Neural progenitor cell (in vitro differentiated cells): ENCODE measurements at regions not wholly inside any gene's neighbourhood (a gene's known extent, or its start where the extent isn't known, plus 50 kb on each side); places are given as distances from the start of the nearest gene placed in this dataset.

Experiments
- DNase-seq: peaks from one replicate; pipeline ENCODE4 v3.0.0-alpha.2; 2016; ENCODE audit warnings: low spot score
- H2AFZ ChIP-seq: fragments of 200-600 bp; sonication (generic); replicated peaks from 2 replicates; pipeline ENCODE4 v1.6.1; 2016; ENCODE audit warnings: antibody characterized with exemption
- H3F3A ChIP-seq: fragments of 200-600 bp; sonication (generic); 2 replicates; pipeline ENCODE4 v1.6.1; 2016; ENCODE audit warnings: antibody characterized with exemption, low read depth
- H3K27ac ChIP-seq: fragments of 200-600 bp; sonication (generic); 2 replicates; pipeline ENCODE4 v1.5.1; 2016; ENCODE audit warnings: mild to moderate bottlenecking
- H3K27me3 ChIP-seq: fragments of 200-600 bp; sonication (generic); 2 replicates; pipeline ENCODE4 v1.6.1; 2016; ENCODE audit warnings: mild to moderate bottlenecking, moderate library complexity
- H3K36me3 ChIP-seq: fragments of 200-600 bp; sonication (generic); 2 replicates; pipeline ENCODE4 v1.5.1; 2016
- H3K4me1 ChIP-seq: fragments of 200-600 bp; sonication (generic); 2 replicates; pipeline ENCODE4 v1.6.1; 2016; ENCODE audit warnings: mixed run types
- H3K4me2 ChIP-seq: fragments of 200-600 bp; sonication (generic); 2 replicates; pipeline ENCODE4 v1.6.1; 2016
- H3K4me3 ChIP-seq: fragments of 200-600 bp; sonication (generic); 2 replicates; pipeline ENCODE4 v1.5.1; 2016
- H3K79me2 ChIP-seq: fragments of 200-600 bp; sonication (generic); 2 replicates; pipeline ENCODE4 v1.6.1; 2016; ENCODE audit warnings: low read depth
- H3K9ac ChIP-seq: fragments of 200-600 bp; sonication (generic); 2 replicates; pipeline ENCODE4 v1.6.1; 2016
- H3K9me3 ChIP-seq: fragments of 200-600 bp; sonication (generic); 2 replicates; pipeline ENCODE4 v1.5.1; 2016; ENCODE audit warnings: low read depth
- H4K20me1 ChIP-seq: fragments of 200-600 bp; sonication (generic); 2 replicates; pipeline ENCODE4 v1.6.1; 2016; ENCODE audit warnings: low read depth
- H3K27ac Mint-ChIP-seq: 3 replicates; pipeline ENCODE4 v1.8.0; 2021; ENCODE audit warnings: mixed read lengths
- H3K27me3 Mint-ChIP-seq: 2 replicates; pipeline ENCODE4 v1.8.0; 2022; ENCODE audit warnings: low read depth, mild to moderate bottlenecking, inconsistent platforms, moderate library complexity, mixed read lengths; ENCODE audit not compliant: insufficient read depth
- H3K36me3 Mint-ChIP-seq: 3 replicates; pipeline ENCODE4 v1.8.0; 2021; ENCODE audit warnings: mixed read lengths
- H3K4me1 Mint-ChIP-seq: 3 replicates; pipeline ENCODE4 v1.8.0; 2021; ENCODE audit warnings: mixed read lengths
- H3K4me3 Mint-ChIP-seq: 3 replicates; pipeline ENCODE4 v1.8.0; 2021; ENCODE audit warnings: mild to moderate bottlenecking, moderate library complexity, mixed read lengths
- H3K9me3 Mint-ChIP-seq: 3 replicates; pipeline ENCODE4 v1.8.0; 2020; ENCODE audit warnings: mixed read lengths
- CTCF ChIP-seq: fragments of 200-600 bp; sonication (generic); IDR thresholded peaks from 2 replicates; pipeline ENCODE4 v1.5.1; 2017; ENCODE audit warnings: antibody characterized with exemption, mild to moderate bottlenecking
- EZH2 ChIP-seq: fragments of 200-600 bp; sonication (generic); IDR thresholded peaks from 2 replicates; pipeline ENCODE4 v1.6.1; 2017; ENCODE audit warnings: antibody characterized with exemption, mild to moderate bottlenecking, moderate library complexity
- EZH2phosphoT487 ChIP-seq: fragments of 200-600 bp; sonication (generic); IDR thresholded peaks from 2 replicates; pipeline ENCODE4 v1.6.1; 2017; ENCODE audit warnings: antibody characterized with exemption

GRCh38 chr2:133680343-133681049 lies 112.2 kb upstream of the NCKAP5 start:
- Histone ChIP-seq H3K9me3 (no peaks in the 10 kb centered on the region), H3K79me2 (no peaks in the 10 kb centered on the region), H2AFZ (no peak overlapping the region), H3K27ac (no peak overlapping the region), H3K9ac (no peak overlapping the region), H3K4me1 (peaks cover 10% of the 10 kb centered on the region), H3K27me3 (no peaks in the 10 kb centered on the region), H3F3A (peaks cover 2% of the 10 kb centered on the region), H4K20me1 (no peaks in the 10 kb centered on the region), H3K4me2 (no peak overlapping the region), H3K36me3 (no peaks in the 10 kb centered on the region), H3K4me3 (no peak overlapping the region)
- no peaks in the 10 kb centered on the region for H3K9me3 Mint-ChIP-seq
- DNase-seq, result no peak
- no peak overlapping the region for H3K27ac Mint-ChIP-seq
- H3K4me3 Mint-ChIP-seq, result no peak overlapping the region
- no peaks in the 10 kb centered on the region for H3K36me3 Mint-ChIP-seq
- H3K4me1 Mint-ChIP-seq, result peaks cover 47% of the 10 kb centered on the region
- peaks cover 3% of the 10 kb centered on the region for H3K27me3 Mint-ChIP-seq
- TF ChIP-seq CTCF, result peak; percentile 12
- TF ChIP-seq EZH2, result no peak

- H3K4me2 ChIP-seq, result no peak overlapping the region
- Mint-ChIP-seq H3K27ac (peak overlapping the region; percentile 8), H3K4me1 (peaks cover 34% of the 10 kb centered on the region), H3K9me3 (no peaks in the 10 kb centered on the region), H3K36me3 (no peaks in the 10 kb centered on the region), H3K4me3 (no peak overlapping the region), H3K27me3 (peaks cover 3% of the 10 kb centered on the region)
- no peaks in the 10 kb centered on the region for H3F3A ChIP-seq
- H3K36me3 ChIP-seq, result no peaks in the 10 kb centered on the region
- peaks cover 6% of the 10 kb centered on the region for H3K4me1 ChIP-seq
- no peak overlapping the region for H3K27ac ChIP-seq
- H3K9ac ChIP-seq, result no peak overlapping the region
- no peaks in the 10 kb centered on the region for H4K20me1 ChIP-seq
- TF ChIP-seq EZH2, result no peak
- TF ChIP-seq EZH2phosphoT487, result no peak
- H3K9me3 ChIP-seq, result no peaks in the 10 kb centered on the region
- no peak overlapping the region for H3K4me3 ChIP-seq
- DNase-seq, result no peak
- H3K79me2 ChIP-seq, result no peaks in the 10 kb centered on the region
- H3K27me3 ChIP-seq, result no peaks in the 10 kb centered on the region
- H2AFZ ChIP-seq, result no peak overlapping the region
Measured at GRCh38 chr2:133682347-133682746, 114.1 kb upstream of the NCKAP5 start.

GRCh38 chr2:133682906-133683305 lies 114.6 kb upstream of the NCKAP5 start:
- H4K20me1 ChIP-seq, result no peaks in the 10 kb centered on the region
- no peaks in the 10 kb centered on the region for H3K9me3 ChIP-seq
- H3K27ac ChIP-seq, result no peak overlapping the region
- Mint-ChIP-seq H3K4me1 (peaks cover 32% of the 10 kb centered on the region), H3K27ac (no peak overlapping the region), H3K36me3 (no peaks in the 10 kb centered on the region), H3K4me3 (no peak overlapping the region), H3K27me3 (peaks cover 3% of the 10 kb centered on the region), H3K9me3 (no peaks in the 10 kb centered on the region)
- H2AFZ ChIP-seq, result no peak overlapping the region
- no peaks in the 10 kb centered on the region for H3K36me3 ChIP-seq
- H3K4me1 ChIP-seq, result peaks cover 6% of the 10 kb centered on the region
- TF ChIP-seq EZH2phosphoT487 (no peak), EZH2 (no peak), CTCF (no peak)
- H3F3A ChIP-seq, result no peaks in the 10 kb centered on the region
- H3K27me3 ChIP-seq, result no peaks in the 10 kb centered on the region
- no peak for DNase-seq
- no peak overlapping the region for H3K4me3 ChIP-seq
- no peaks in the 10 kb centered on the region for H3K79me2 ChIP-seq
- H3K4me2 ChIP-seq, result no peak overlapping the region
- no peak overlapping the region for H3K9ac ChIP-seq

- H3K4me3 Mint-ChIP-seq, result no peak overlapping the region
- H2AFZ ChIP-seq, result no peak overlapping the region
Measured at GRCh38 chr2:133685636-133686215, 117.5 kb upstream of the NCKAP5 start.

More at GRCh38 chr2:133685636-133686215, 117.5 kb upstream of the NCKAP5 start:
- peaks cover 19% of the 10 kb centered on the region for H3K4me1 Mint-ChIP-seq
- no peak for DNase-seq
- no peak overlapping the region for H3K27ac ChIP-seq
- no peaks in the 10 kb centered on the region for H3K9me3 Mint-ChIP-seq
- no peak for TF ChIP-seq EZH2
- no peak for TF ChIP-seq CTCF
- no peak for TF ChIP-seq EZH2phosphoT487
- H3K9me3 ChIP-seq, result no peaks in the 10 kb centered on the region
- no peaks in the 10 kb centered on the region for H4K20me1 ChIP-seq
- H3K27me3 ChIP-seq, result no peaks in the 10 kb centered on the region
- no peak overlapping the region for H3K4me3 ChIP-seq
- H3K79me2 ChIP-seq, result no peaks in the 10 kb centered on the region
- H3K27me3 Mint-ChIP-seq, result peaks cover 3% of the 10 kb centered on the region
- H3K36me3 ChIP-seq, result no peaks in the 10 kb centered on the region
- H3K9ac ChIP-seq, result no peak overlapping the region
- no peaks in the 10 kb centered on the region for H3F3A ChIP-seq
- H3K36me3 Mint-ChIP-seq, result peaks cover 2% of the 10 kb centered on the region
- no peak overlapping the region for H3K27ac Mint-ChIP-seq
- no peak overlapping the region for H3K4me2 ChIP-seq
- peaks cover 3% of the 10 kb centered on the region for H3K4me1 ChIP-seq
